Neural cell (in vitro differentiated cells): ENCODE measurements at regions not wholly inside any gene's neighbourhood (a gene's known extent, or its start where the extent isn't known, plus 50 kb on each side); places are given as distances from the start of the nearest gene placed in this dataset.

Experiments
- H2AFZ ChIP-seq: fragments of 200-600, 300-800 bp; sonication (generic), shearing (Covaris generic); 2 replicates; pipeline ENCODE4 v1.6.0; 2014; ENCODE audit warnings: low read depth, mild to moderate bottlenecking, antibody characterized with exemption, low read length, moderate library complexity
- H3F3A ChIP-seq: fragments of 200-600 bp; shearing (Covaris generic); 2 replicates; pipeline ENCODE4 v1.6.1; 2016; ENCODE audit warnings: mild to moderate bottlenecking, moderate library complexity, mixed read lengths, antibody characterized with exemption, low read length; ENCODE audit not compliant: insufficient read depth, poor library complexity, severe bottlenecking
- H3K27ac ChIP-seq: fragments of 200-600, 300-800 bp; sonication (generic), shearing (Covaris generic); 2 replicates; pipeline ENCODE4 v1.5.1; 2014; ENCODE audit warnings: mild to moderate bottlenecking, low read length, moderate library complexity
- H3K27me3 ChIP-seq: fragments of 300-800, 200-600 bp; sonication (generic), shearing (Covaris generic); 2 replicates; pipeline ENCODE4 v1.6.0; 2014; ENCODE audit warnings: mild to moderate bottlenecking, low read depth, low read length, moderate library complexity; ENCODE audit not compliant: insufficient read depth
- H3K36me3 ChIP-seq: fragments of 300-800, 200-600 bp; sonication (generic), shearing (Covaris generic); 2 replicates; pipeline ENCODE4 v1.5.1; 2014; ENCODE audit warnings: mild to moderate bottlenecking, antibody characterized with exemption, low read length, moderate library complexity; ENCODE audit not compliant: insufficient read depth
- H3K4me2 ChIP-seq: fragments of 300-800, 200-600 bp; sonication (generic), shearing (Covaris generic); 2 replicates; pipeline ENCODE4 v1.6.0; 2014; ENCODE audit warnings: mild to moderate bottlenecking, low read length
- H3K4me3 ChIP-seq: fragments of 300-800, 200-600 bp; sonication (generic), shearing (Covaris generic); 2 replicates; pipeline ENCODE4 v1.5.1; 2014; ENCODE audit warnings: mild to moderate bottlenecking, low read length, moderate library complexity
- H3K79me2 ChIP-seq: fragments of 200-600 bp; shearing (Covaris generic); replicated peaks from 2 replicates; pipeline ENCODE4 v1.6.0; 2014; ENCODE audit warnings: mild to moderate bottlenecking, low read length, moderate library complexity; ENCODE audit not compliant: insufficient read depth
- H3K9ac ChIP-seq: fragments of 300-800, 200-600 bp; sonication (generic), shearing (Covaris generic); 2 replicates; pipeline ENCODE4 v1.6.1; 2016; ENCODE audit warnings: mild to moderate bottlenecking, low read length, mixed read lengths
- H3K9me2 ChIP-seq: fragments of 200-600 bp; shearing (Covaris generic); 2 replicates; pipeline ENCODE4 v1.6.1; 2016; ENCODE audit warnings: mild to moderate bottlenecking, low read length, mixed read lengths; ENCODE audit not compliant: insufficient read depth
- H3K9me3 ChIP-seq: fragments of 200-600, 300-800 bp; sonication (generic), shearing (Covaris generic); 2 replicates; pipeline ENCODE4 v1.6.1; 2016; ENCODE audit warnings: mild to moderate bottlenecking, mixed run types, low read length, moderate library complexity, mixed read lengths
- H4K20me1 ChIP-seq: fragments of 200-600 bp; shearing (Covaris generic); 2 replicates; pipeline ENCODE4 v1.6.1; 2016; ENCODE audit warnings: mild to moderate bottlenecking, mixed run types; ENCODE audit not compliant: insufficient read depth
- CTCF ChIP-seq: fragments of 450-650 bp; IDR thresholded peaks from 2 replicates; pipeline ENCODE4 v1.5.1; 2014; ENCODE audit warnings: antibody characterized with exemption, mild to moderate bottlenecking, moderate library complexity; ENCODE audit not compliant: poor library complexity, severe bottlenecking
- EP300 ChIP-seq: fragments of 450-650 bp; conservative IDR thresholded peaks from 2 replicates; pipeline ENCODE4 v1.6.1; 2014; ENCODE audit warnings: antibody characterized with exemption, mild to moderate bottlenecking, moderate library complexity; ENCODE audit not compliant: poor library complexity, severe bottlenecking
- EZH2 ChIP-seq: fragments of 200-600, 300-800 bp; shearing (Covaris generic), sonication (generic); IDR thresholded peaks from 2 replicates; pipeline ENCODE4 v1.6.1; 2014; ENCODE audit warnings: antibody characterized with exemption, low read length, borderline replicate concordance, mild to moderate bottlenecking; ENCODE audit not compliant: insufficient read depth, poor library complexity, severe bottlenecking
- MXI1 ChIP-seq: fragments of 450-650 bp; conservative IDR thresholded peaks from 2 replicates; pipeline ENCODE4 v1.6.1; 2014; ENCODE audit warnings: antibody characterized with exemption, mild to moderate bottlenecking; ENCODE audit not compliant: poor library complexity, severe bottlenecking
- POLR2AphosphoS5 ChIP-seq: IDR thresholded peaks from 2 replicates; pipeline ENCODE4 v1.6.1; 2012
- RAD21 ChIP-seq: fragments of 450-650 bp; conservative IDR thresholded peaks from 2 replicates; pipeline ENCODE4 v1.6.1; 2014; ENCODE audit warnings: antibody characterized with exemption, mild to moderate bottlenecking, moderate library complexity
- REST ChIP-seq: IDR thresholded peaks from 2 replicates; pipeline ENCODE4 v1.6.1; 2012; ENCODE audit warnings: borderline replicate concordance
- SMC3 ChIP-seq: fragments of 450-650 bp; conservative IDR thresholded peaks from 2 replicates; pipeline ENCODE4 v1.6.1; 2014; ENCODE audit warnings: antibody characterized with exemption, mild to moderate bottlenecking, moderate library complexity; ENCODE audit not compliant: poor library complexity
- TAF1 ChIP-seq: IDR thresholded peaks from 2 replicates; pipeline ENCODE4 v1.6.1; 2012; ENCODE audit warnings: low read depth

GRCh38 chr19:46946611-46947238 lies 72.9 kb upstream of the NPAS1 start:
- Histone ChIP-seq H3K79me2 (peaks cover 32% of the 10 kb centered on the region), H2AFZ (no peak overlapping the region), H3K9me2 (no peaks in the 10 kb centered on the region), H3K27me3 (no peaks in the 10 kb centered on the region), H3K4me3 (no peak overlapping the region), H4K20me1 (peaks cover 8% of the 10 kb centered on the region), H3K36me3 (no peaks in the 10 kb centered on the region), H3K9me3 (no peaks in the 10 kb centered on the region), H3K9ac (no peak overlapping the region), H3K27ac (no peak overlapping the region), H3F3A (peaks cover 3% of the 10 kb centered on the region), H3K4me2 (no peak overlapping the region)
- no peak for TF ChIP-seq MXI1

- no peaks in the 10 kb centered on the region for H3K36me3 ChIP-seq
- H4K20me1 ChIP-seq: peaks cover 8% of the 10 kb centered on the region
- no peak overlapping the region for H3K27ac ChIP-seq
- H3K9me2 ChIP-seq: no peaks in the 10 kb centered on the region
- no peaks in the 10 kb centered on the region for H3K9me3 ChIP-seq
- TF ChIP-seq POLR2AphosphoS5 (no peak), EP300 (no peak), REST (no peak), TAF1 (no peak), RAD21 (no peak)
- H3K4me2 ChIP-seq: no peak overlapping the region
- H3K4me3 ChIP-seq: no peak overlapping the region
- H3K9ac ChIP-seq: no peak overlapping the region
- H3F3A ChIP-seq: peaks cover 3% of the 10 kb centered on the region
- H3K27me3 ChIP-seq: no peaks in the 10 kb centered on the region
- H2AFZ ChIP-seq: no peak overlapping the region
- H3K79me2 ChIP-seq: peaks cover 32% of the 10 kb centered on the region
Measured at GRCh38 chr19:46947866-46948265, 71.8 kb upstream of the NPAS1 start.

- no peaks in the 10 kb centered on the region for H4K20me1 ChIP-seq
- H3K27ac ChIP-seq: no peak overlapping the region
- no peaks in the 10 kb centered on the region for H3K9me3 ChIP-seq
- H2AFZ ChIP-seq: no peak overlapping the region
- H3K9ac ChIP-seq: no peak overlapping the region
- H3K9me2 ChIP-seq: no peaks in the 10 kb centered on the region
- peaks cover 36% of the 10 kb centered on the region for H3K79me2 ChIP-seq
- H3K27me3 ChIP-seq: no peaks in the 10 kb centered on the region
- H3F3A ChIP-seq: peaks cover 3% of the 10 kb centered on the region
- H3K36me3 ChIP-seq: no peaks in the 10 kb centered on the region
- TF ChIP-seq POLR2AphosphoS5: no peak
- no peak for TF ChIP-seq EP300
- TF ChIP-seq REST: no peak
- no peak for TF ChIP-seq TAF1
- TF ChIP-seq RAD21: no peak
- no peak for TF ChIP-seq CTCF
- no peak for TF ChIP-seq SMC3
- no peak for TF ChIP-seq EZH2
- no peak for TF ChIP-seq MXI1
- no peak overlapping the region for H3K4me3 ChIP-seq
- H3K4me2 ChIP-seq: no peak overlapping the region
Measured at GRCh38 chr19:46950526-46951170, 69.0 kb upstream of the NPAS1 start.
